HCT116 (cell line): ENCODE measurements at regions not wholly inside any gene's neighbourhood (a gene's known extent, or its start where the extent isn't known, plus 50 kb on each side); places are given as distances from the start of the nearest gene placed in this dataset.

Source experiments
- ATAC-seq: fragments of 200-7000 bp; cut with Tn5 transposase; 2 replicates; pipeline ENCODE4 v1.9.1; 2020; ENCODE audit warnings: mild to moderate bottlenecking, moderate library complexity
- BruUV-seq: library from RNA; stranded (reverse); fragments of 400-500 nt; replicated peaks from 2 replicates; lab custom pipeline; 2021; lab: Mats Ljungman, UMichigan
- CTCF ChIA-PET: fragments of 300-600 bp; sonication (Branson Sonifier 250); formaldehyde crosslinking; loops from one replicate; lab custom pipeline; 2021; ENCODE audit warnings: antibody characterized with exemption; lab: Charles Lee
- POLR2A ChIA-PET: fragments of 300-600, 350-600 bp; sonication (Branson Sonifier 250); formaldehyde crosslinking; loops from one replicate; lab custom pipeline; 2021; ENCODE audit warnings: antibody characterized with exemption; lab: Charles Lee
- RAD21 ChIA-PET, 2 experiments: fragments of 300-600 bp; sonication (Branson Sonifier 250); formaldehyde crosslinking; loops; one replicate each; lab custom pipeline; 2023; ENCODE audit warnings: low total read pairs in 2 of 2; ENCODE audit not compliant: uncharacterized antibody in 2 of 2, unreplicated experiment in 2 of 2, low non-redundant PET in 1 of 2; lab: Charles Lee
- DNase-seq: peaks from one replicate; pipeline ENCODE4 v3.0.0-alpha.2; 2010; ENCODE audit warnings: low read depth, low spot score
- H2AFZ ChIP-seq: fragments of 200-600 bp; shearing (Covaris generic), sonication (generic); 2 replicates; pipeline ENCODE4 v1.6.1; 2017; ENCODE audit warnings: low read depth, mixed run types, mixed read lengths, antibody characterized with exemption, low read length; ENCODE audit not compliant: poor library complexity, severe bottlenecking
- H3K27ac ChIP-seq: 2 replicates; pipeline ENCODE4 v1.5.1; 2012; ENCODE audit warnings: low read depth, low read length
- H3K27me3 ChIP-seq: fragments of 200-600 bp; sonication (generic); 2 replicates; pipeline ENCODE4 v1.6.1; 2016; ENCODE audit warnings: mixed run types, low read length, mixed read lengths; ENCODE audit not compliant: insufficient read depth
- H3K36me3 ChIP-seq, 2 experiments: fragments of 200-500 bp in 1 of 2; fragments of 200-600 bp in 1 of 2; sonication (Bioruptor generic) in 1 of 2; sonication (generic) in 1 of 2; 2 replicates each; pipeline versions ENCODE4 v1.5.1 to v1.6.1; 2014 to 2016; ENCODE audit warnings: low read length in 2 of 2, inconsistent platforms in 1 of 2, mixed read lengths in 1 of 2, mixed run types in 1 of 2; ENCODE audit not compliant: insufficient read depth in 2 of 2, control insufficient read depth in 1 of 2
- H3K4me1 ChIP-seq, 2 experiments: fragments of 200-600 bp in 1 of 2; sonication (generic) in 1 of 2; 2 replicates each; pipeline versions ENCODE4 v1.5.1 to v1.6.1; 2012 to 2017; ENCODE audit warnings: low read length in 2 of 2, inconsistent platforms in 1 of 2, mild to moderate bottlenecking in 1 of 2, mixed read lengths in 1 of 2, mixed run types in 1 of 2, moderate library complexity in 1 of 2; ENCODE audit not compliant: insufficient read depth in 2 of 2, control insufficient read depth in 1 of 2
- H3K4me2 ChIP-seq: fragments of 200-600 bp; sonication (generic); 2 replicates; pipeline ENCODE4 v1.6.1; 2017; ENCODE audit warnings: mixed run types, low read length, mixed read lengths
- H3K4me3 ChIP-seq, 2 experiments: fragments of 200-600 bp in 1 of 2; sonication (generic) in 1 of 2; replicated peaks in 1 of 2; 2 replicates each; pipeline ENCODE4 v1.5.1; 2011 to 2016; ENCODE audit warnings: low read length in 2 of 2, control low read depth in 1 of 2, low read depth in 1 of 2, mild to moderate bottlenecking in 1 of 2, mixed read lengths in 1 of 2, mixed run types in 1 of 2
- H3K79me2 ChIP-seq: fragments of 200-600 bp; sonication (generic); 2 replicates; pipeline ENCODE4 v1.6.1; 2017; ENCODE audit warnings: mild to moderate bottlenecking, mixed run types, low read length, moderate library complexity, mixed read lengths; ENCODE audit not compliant: insufficient read depth
- H3K9ac ChIP-seq: fragments of 200-600 bp; sonication (generic); 2 replicates; pipeline ENCODE4 v1.6.1; 2016; ENCODE audit warnings: low read length, mixed read lengths
- H3K9me2 ChIP-seq: fragments of 200-600 bp; sonication (generic), shearing (Covaris generic); 2 replicates; pipeline ENCODE4 v1.6.1; 2017; ENCODE audit warnings: mixed run types, mild to moderate bottlenecking, moderate library complexity; ENCODE audit not compliant: insufficient read depth
- H3K9me3 ChIP-seq, 2 experiments: fragments of 200-500 bp in 1 of 2; fragments of 200-600 bp in 1 of 2; sonication (Bioruptor generic) in 1 of 2; sonication (generic) in 1 of 2; 2 replicates each; pipeline ENCODE4 v1.6.1; 2014 to 2017; ENCODE audit warnings: low read length in 2 of 2, mixed read lengths in 2 of 2, inconsistent platforms in 1 of 2, low read depth in 1 of 2, mild to moderate bottlenecking in 1 of 2, mixed run types in 1 of 2, moderate library complexity in 1 of 2; ENCODE audit not compliant: control insufficient read depth in 1 of 2, insufficient read depth in 1 of 2
- H4K20me1 ChIP-seq: fragments of 200-600 bp; sonication (generic), shearing (Covaris generic); 2 replicates; pipeline ENCODE4 v1.6.1; 2017; ENCODE audit warnings: mixed run types, mild to moderate bottlenecking, moderate library complexity; ENCODE audit not compliant: insufficient read depth
- ATF3 ChIP-seq: IDR thresholded peaks from 2 replicates; pipeline ENCODE4 v1.6.1; 2012
- CBX3 ChIP-seq: IDR thresholded peaks from 2 replicates; pipeline ENCODE4 v1.6.1; 2012; ENCODE audit warnings: low read depth
- CEBPB ChIP-seq: IDR thresholded peaks from 2 replicates; pipeline ENCODE4 v1.6.1; 2012; ENCODE audit warnings: low read depth
- CTCF ChIP-seq, 3 experiments: fragments of 200-600 bp in 1 of 3; sonication (generic) in 1 of 3; IDR thresholded peaks in 2 of 3; conservative IDR thresholded peaks in 1 of 3; 2 replicates each; pipeline ENCODE4 v1.5.1; 2012 to 2017; ENCODE audit warnings: low read depth in 2 of 3, low read length in 2 of 3, antibody characterized with exemption in 1 of 3, borderline replicate concordance in 1 of 3, control low read depth in 1 of 3, mild to moderate bottlenecking in 1 of 3, mixed read lengths in 1 of 3, mixed run types in 1 of 3, moderate library complexity in 1 of 3; ENCODE audit not compliant: insufficient read depth in 1 of 3
- EGR1 ChIP-seq: IDR thresholded peaks from 2 replicates; pipeline ENCODE4 v1.6.1; 2012; ENCODE audit warnings: low read depth
- ELF1 ChIP-seq: IDR thresholded peaks from 2 replicates; pipeline ENCODE4 v1.6.1; 2012; ENCODE audit warnings: low read depth, borderline replicate concordance
- EZH2 ChIP-seq: fragments of 200-600 bp; sonication (generic); IDR thresholded peaks from 2 replicates; pipeline ENCODE4 v1.6.1; 2017; ENCODE audit warnings: antibody characterized with exemption, mixed run types
- FOSL1 ChIP-seq: IDR thresholded peaks from 2 replicates; pipeline ENCODE4 v1.6.1; 2012; ENCODE audit warnings: low read depth
- JUND ChIP-seq: IDR thresholded peaks from 2 replicates; pipeline ENCODE4 v1.6.1; 2012
- MAX ChIP-seq: IDR thresholded peaks from 2 replicates; pipeline ENCODE4 v1.6.1; 2012
- POLR2A ChIP-seq: IDR thresholded peaks from 2 replicates; pipeline ENCODE4 v1.7.0; 2011; ENCODE audit warnings: borderline replicate concordance; ENCODE audit not compliant: insufficient read depth, insufficient read length; ENCODE audit errors: extremely low read depth
- POLR2AphosphoS5 ChIP-seq: IDR thresholded peaks from 2 replicates; pipeline ENCODE4 v1.6.1; 2011; ENCODE audit warnings: mild to moderate bottlenecking, low read depth, low read length, moderate library complexity
- RAD21 ChIP-seq: IDR thresholded peaks from 2 replicates; pipeline ENCODE4 v1.6.1; 2012; ENCODE audit warnings: low read depth, mild to moderate bottlenecking
- SIN3A ChIP-seq: IDR thresholded peaks from 2 replicates; pipeline ENCODE4 v1.6.1; 2012; ENCODE audit warnings: low read depth
- SP1 ChIP-seq: IDR thresholded peaks from 2 replicates; pipeline ENCODE4 v1.6.1; 2012; ENCODE audit warnings: low read depth
- SRF ChIP-seq: IDR thresholded peaks from 2 replicates; pipeline ENCODE4 v1.6.1; 2012; ENCODE audit warnings: low read depth
- TCF7L2 ChIP-seq: IDR thresholded peaks from 2 replicates; pipeline ENCODE4 v1.7.0; 2011; ENCODE audit warnings: borderline replicate concordance, inconsistent platforms; ENCODE audit not compliant: insufficient read depth, insufficient read length; ENCODE audit errors: extremely low read depth
- YY1 ChIP-seq: IDR thresholded peaks from 2 replicates; pipeline ENCODE4 v1.6.1; 2011; ENCODE audit warnings: low read length, low read depth, moderate library complexity, mild to moderate bottlenecking; ENCODE audit not compliant: insufficient replicate concordance; ENCODE audit errors: extremely low read depth
- ZBTB33 ChIP-seq: IDR thresholded peaks from 2 replicates; pipeline ENCODE4 v1.6.1; 2011; ENCODE audit warnings: mild to moderate bottlenecking, low read length, moderate library complexity; ENCODE audit not compliant: insufficient replicate concordance; ENCODE audit errors: extremely low read depth
- ZFX ChIP-seq: fragments of 450-650 bp; IDR thresholded peaks from 2 replicates; pipeline ENCODE4 v1.6.1; 2017
- intact Hi-C: fragments of 100-400 bp; cut with micrococcal nuclease; formaldehyde crosslinking; loops from 2 replicates; pipeline ENCODE4 v1.10.0; 2022

GRCh38 chr5:117982691-117983090 is 1005.7 kb downstream of the DTWD2 start:
- Histone ChIP-seq H3K9ac (no peak overlapping the region), H3K36me3 (no peaks in the 10 kb centered on the region), H3K9me2 (no peaks in the 10 kb centered on the region), H3K4me1 (no peaks in the 10 kb centered on the region), H2AFZ (no peak overlapping the region), H4K20me1 (no peaks in the 10 kb centered on the region), H3K27me3 (no peaks in the 10 kb centered on the region), H3K4me3 (no peak overlapping the region), H3K9me3 (no peaks in the 10 kb centered on the region), H3K79me2 (no peaks in the 10 kb centered on the region), H3K4me2 (0 out of 2 replicates have a peak overlapping the region, but pooled peaks have one; percentile 2), H3K27ac (no peak overlapping the region)
- no TSS peak for BruUV-seq
- RAD21 ChIA-PET = no interaction called here
- POLR2A ChIA-PET = no interaction called here
- ATAC-seq (peak; percentile 76), DNase-seq (no peak)
- CTCF ChIA-PET = no interaction called here
- TF ChIP-seq EZH2 (no peak), SRF (no peak), ZBTB33 (no peak), YY1 (no peak), CTCF (IDR thresholded peaks at IDR 0.05 in 2 of 3, conservative IDR thresholded peaks at IDR 0.05 in 1 of 3; ENCODE audit: borderline replicate concordance in 1 of 3, insufficient read depth in 1 of 3, low read depth in 2 of 3, low read length in 2 of 3) (no peak), FOSL1 (no peak), MAX (no peak), EGR1 (no peak), RAD21 (no peak), CEBPB (no peak), ELF1 (no peak), CBX3 (no peak), ZFX (no peak), ATF3 (no peak), SIN3A (no peak), SP1 (no peak), POLR2A (no peak), JUND (no peak), POLR2AphosphoS5 (no peak), TCF7L2 (no peak)
- intact Hi-C loops = no loop called here
